ENCODE measurements at regions not wholly inside any gene's neighbourhood (a gene's known extent, or its start where the extent isn't known, plus 50 kb on each side); places are given as distances from the start of the nearest gene placed in this dataset.

DNA sequence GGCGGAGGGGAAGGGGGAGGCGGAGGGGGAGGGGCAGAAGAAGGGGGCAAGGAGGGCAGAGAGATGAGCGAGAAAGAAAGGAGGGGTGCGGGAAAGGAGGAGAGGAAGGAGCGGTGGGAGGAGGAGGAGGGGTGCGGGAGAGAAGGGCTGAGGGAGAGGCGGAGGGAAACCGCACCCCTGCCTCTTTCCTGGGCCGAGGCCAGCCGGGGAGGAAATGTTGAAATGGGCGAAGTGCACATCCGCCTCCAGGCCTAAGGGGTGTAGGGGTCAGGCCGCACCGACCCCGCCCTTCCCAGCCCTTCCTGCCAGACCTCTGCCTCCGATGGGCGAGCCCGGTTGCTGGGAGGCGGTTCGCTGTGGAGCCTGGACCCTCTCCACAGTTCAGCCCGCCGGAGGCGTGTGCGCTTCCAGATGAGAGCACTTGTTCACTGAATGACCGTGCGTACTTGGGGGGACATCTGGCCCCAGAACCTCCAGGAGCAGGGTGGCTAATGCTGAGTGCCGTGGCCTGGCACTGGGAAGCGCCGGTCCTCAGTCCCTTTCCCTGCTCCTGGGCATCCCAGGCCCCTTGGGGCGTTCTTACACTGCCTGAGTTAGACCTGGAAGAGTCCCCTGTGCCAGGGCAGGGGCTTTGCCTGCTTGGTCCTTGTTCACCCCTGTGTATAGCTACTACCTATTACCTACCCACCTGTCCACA is 110.3 kb upstream of the KLF13 start:
- Mint-ChIP-seq H3K9me3 (ENCODE audit: unreplicated experiment) (no peaks in the 10 kb centered on the region), H3K4me1 (ENCODE audit: low read depth, unreplicated experiment) (no peaks in the 10 kb centered on the region), H3K4me3 (ENCODE audit: unreplicated experiment) (peak overlapping the region; percentile 67), H3K27me3 (ENCODE audit: insufficient read depth, unreplicated experiment) (no peaks in the 10 kb centered on the region), H3K27ac (ENCODE audit: unreplicated experiment) (no peak overlapping the region), H3K36me3 (ENCODE audit: insufficient read depth, unreplicated experiment) (no peaks in the 10 kb centered on the region)
- TF ChIP-seq, protein P1, sequence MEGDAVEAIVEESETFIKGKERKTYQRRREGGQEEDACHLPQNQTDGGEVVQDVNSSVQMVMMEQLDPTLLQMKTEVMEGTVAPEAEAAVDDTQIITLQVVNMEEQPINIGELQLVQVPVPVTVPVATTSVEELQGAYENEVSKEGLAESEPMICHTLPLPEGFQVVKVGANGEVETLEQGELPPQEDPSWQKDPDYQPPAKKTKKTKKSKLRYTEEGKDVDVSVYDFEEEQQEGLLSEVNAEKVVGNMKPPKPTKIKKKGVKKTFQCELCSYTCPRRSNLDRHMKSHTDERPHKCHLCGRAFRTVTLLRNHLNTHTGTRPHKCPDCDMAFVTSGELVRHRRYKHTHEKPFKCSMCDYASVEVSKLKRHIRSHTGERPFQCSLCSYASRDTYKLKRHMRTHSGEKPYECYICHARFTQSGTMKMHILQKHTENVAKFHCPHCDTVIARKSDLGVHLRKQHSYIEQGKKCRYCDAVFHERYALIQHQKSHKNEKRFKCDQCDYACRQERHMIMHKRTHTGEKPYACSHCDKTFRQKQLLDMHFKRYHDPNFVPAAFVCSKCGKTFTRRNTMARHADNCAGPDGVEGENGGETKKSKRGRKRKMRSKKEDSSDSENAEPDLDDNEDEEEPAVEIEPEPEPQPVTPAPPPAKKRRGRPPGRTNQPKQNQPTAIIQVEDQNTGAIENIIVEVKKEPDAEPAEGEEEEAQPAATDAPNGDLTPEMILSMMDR (IDR thresholded peaks at IDR 0.05; ENCODE audit: insufficient read depth in 1 of 2, low read depth in 1 of 2, low read length in 1 of 2, severe bottlenecking in 1 of 2, unreplicated experiment in 1 of 2): no peak
- no peaks in the 10 kb centered on the region for H3K36me3 ChIP-seq (ENCODE audit: control insufficient read depth, insufficient read depth, low read length)
- intact Hi-C loops (cut with micrococcal nuclease; ENCODE audit: unreplicated experiment): loop anchor here (5.0 kb wide), 1 partner anchor 111 kb away; the partner anchor contains the start of gene KLF13
- ChIA-PET CTCF (interaction anchor here (1.5 kb wide), 1 partner anchor 219 kb away, joined by 6 read pairs; no protein-coding TSS in a partner anchor), POLR2A (no interaction called here)
- no peaks in the 10 kb centered on the region for H3K27me3 ChIP-seq (replicated peaks; ENCODE audit: control insufficient read depth, insufficient read depth, low read length)
- DNase-seq: peak; percentile 53 to 82
- no peaks in the 10 kb centered on the region for H3K9me3 ChIP-seq
- H3K4me1 ChIP-seq: peaks cover 8% of the 10 kb centered on the region; the same call in 1 of the 2 replicates
- H3K4me3 ChIP-seq (ENCODE audit: low read depth, low read length): peak overlapping the region; percentile 57
- BruUV-seq (replicated peaks): no TSS peak

GRCh38 chr15:31217067-31217466 is 109.6 kb upstream of the KLF13 start:
- H3K4me1 ChIP-seq: peaks cover 8% of the 10 kb centered on the region; the same call in 1 of the 2 replicates
- H3K4me3 Mint-ChIP-seq (ENCODE audit: unreplicated experiment): peak overlapping the region; percentile 67
- H3K36me3 ChIP-seq (ENCODE audit: control insufficient read depth, insufficient read depth, low read length): no peaks in the 10 kb centered on the region
- BruUV-seq (replicated peaks): no TSS peak
- ChIA-PET CTCF (interaction anchor here (1.5 kb wide), 1 partner anchor 218 kb away, joined by 6 read pairs; no protein-coding TSS in a partner anchor), POLR2A (no interaction called here)
- H3K9me3 ChIP-seq: no peaks in the 10 kb centered on the region
- no peak overlapping the region for H3K27ac Mint-ChIP-seq (ENCODE audit: unreplicated experiment)
- no peak overlapping the region for H3K4me3 ChIP-seq (ENCODE audit: low read depth, low read length)
- no peaks in the 10 kb centered on the region for H3K4me1 Mint-ChIP-seq (ENCODE audit: low read depth, unreplicated experiment)
- H3K27me3 Mint-ChIP-seq (ENCODE audit: insufficient read depth, unreplicated experiment): no peaks in the 10 kb centered on the region
- no peaks in the 10 kb centered on the region for H3K9me3 Mint-ChIP-seq (ENCODE audit: unreplicated experiment)
- intact Hi-C loops (cut with micrococcal nuclease; ENCODE audit: unreplicated experiment): loop anchor here (5.0 kb wide), 1 partner anchor 110 kb away; the partner anchor contains the start of gene KLF13
- H3K27me3 ChIP-seq (replicated peaks; ENCODE audit: control insufficient read depth, insufficient read depth, low read length): no peaks in the 10 kb centered on the region
- TF ChIP-seq, protein P1 (IDR thresholded peaks at IDR 0.05; ENCODE audit: insufficient read depth in 1 of 2, low read depth in 1 of 2, low read length in 1 of 2, severe bottlenecking in 1 of 2, unreplicated experiment in 1 of 2): no peak
- H3K36me3 Mint-ChIP-seq (ENCODE audit: insufficient read depth, unreplicated experiment): no peaks in the 10 kb centered on the region
- DNase-seq: no peak

GRCh38 chr15:31217566-31218270 is 108.9 kb upstream of the KLF13 start:
- Histone ChIP-seq H3K4me3 (ENCODE audit: low read depth, low read length) (no peak overlapping the region), H3K36me3 (ENCODE audit: control insufficient read depth, insufficient read depth, low read length) (no peaks in the 10 kb centered on the region), H3K27me3 (replicated peaks; ENCODE audit: control insufficient read depth, insufficient read depth, low read length) (no peaks in the 10 kb centered on the region), H3K9me3 (no peaks in the 10 kb centered on the region), H3K4me1 (peaks cover 8% of the 10 kb centered on the region; the same call in 1 of the 2 replicates)
- Mint-ChIP-seq H3K9me3 (ENCODE audit: unreplicated experiment) (no peaks in the 10 kb centered on the region), H3K27me3 (ENCODE audit: insufficient read depth, unreplicated experiment) (peaks cover 2% of the 10 kb centered on the region), H3K4me1 (ENCODE audit: low read depth, unreplicated experiment) (no peaks in the 10 kb centered on the region), H3K36me3 (ENCODE audit: insufficient read depth, unreplicated experiment) (no peaks in the 10 kb centered on the region), H3K27ac (ENCODE audit: unreplicated experiment) (no peak overlapping the region), H3K4me3 (ENCODE audit: unreplicated experiment) (no peak overlapping the region)
- no peak for DNase-seq
- TF ChIP-seq, protein P1 (IDR thresholded peaks at IDR 0.05; ENCODE audit: insufficient read depth in 1 of 2, low read depth in 1 of 2, low read length in 1 of 2, severe bottlenecking in 1 of 2, unreplicated experiment in 1 of 2): no peak
- intact Hi-C loops (cut with micrococcal nuclease; ENCODE audit: unreplicated experiment): loop anchor here (5.0 kb wide), 1 partner anchor 110 kb away; the partner anchor contains the start of gene KLF13
- CTCF ChIA-PET: interaction anchor here (0.6 to 1.5 kb wide), 2 partner anchors 134 to 217 kb away, joined by 3 to 6 read pairs; no protein-coding TSS in a partner anchor
- BruUV-seq (replicated peaks): no TSS peak
- POLR2A ChIA-PET: no interaction called here

Data from Caco-2 (cell line).